ENCODE measurements at regions not wholly inside any gene's neighbourhood (a gene's known extent, or its start where the extent isn't known, plus 50 kb on each side); places are given as distances from the start of the nearest gene placed in this dataset.

- Histone ChIP-seq H3K4me1 (ENCODE audit: control insufficient read depth, insufficient read depth, low read length) (no peaks in the 10 kb centered on the region), H3K4me3 (ENCODE audit: low read length) (no peak overlapping the region), H3K27me3 (ENCODE audit: control insufficient read depth, insufficient read depth, low read length) (no peaks in the 10 kb centered on the region), H3K27ac (ENCODE audit: low read depth, low read length) (no peak overlapping the region), H3K9ac (ENCODE audit: low read length) (no peak overlapping the region), H3K36me3 (ENCODE audit: control insufficient read depth, insufficient read depth, low read length) (no peaks in the 10 kb centered on the region)
Measured at GRCh38 chr5:142437563-142437962, 112.7 kb upstream of the SPRY4 start.

GRCh38 chr5:142435410-142436115 lies 110.7 kb upstream of the SPRY4 start:
- no peaks in the 10 kb centered on the region for H3K36me3 ChIP-seq (ENCODE audit: control insufficient read depth, insufficient read depth, low read length)
- no peak overlapping the region for H3K4me3 ChIP-seq (ENCODE audit: low read length)
- no peaks in the 10 kb centered on the region for H3K4me1 ChIP-seq (ENCODE audit: control insufficient read depth, insufficient read depth, low read length)
- H3K9ac ChIP-seq (ENCODE audit: low read length): no peak overlapping the region
- H3K27ac ChIP-seq (ENCODE audit: low read depth, low read length): no peak overlapping the region
- no peaks in the 10 kb centered on the region for H3K27me3 ChIP-seq (ENCODE audit: control insufficient read depth, insufficient read depth, low read length)

DNA sequence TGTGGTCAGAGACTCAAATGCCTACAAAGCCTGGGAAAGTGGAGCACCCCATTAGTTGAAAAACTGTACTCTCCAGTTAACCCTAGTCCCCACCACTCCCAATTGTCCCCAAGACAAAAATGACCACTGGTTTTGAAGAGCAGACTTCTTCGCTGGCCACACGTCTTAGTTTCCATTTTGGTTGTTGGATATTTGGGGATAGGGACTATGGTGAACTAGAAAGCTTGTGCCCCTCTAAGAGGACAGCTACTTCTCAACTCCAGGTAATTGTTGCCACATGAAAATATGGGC lies 109.4 kb upstream of the SPRY4 start:
- Histone ChIP-seq H3K36me3 (ENCODE audit: control insufficient read depth, insufficient read depth, low read length) (no peaks in the 10 kb centered on the region), H3K27me3 (ENCODE audit: control insufficient read depth, insufficient read depth, low read length) (no peaks in the 10 kb centered on the region), H3K4me1 (ENCODE audit: control insufficient read depth, insufficient read depth, low read length) (no peaks in the 10 kb centered on the region), H3K9ac (ENCODE audit: low read length) (no peak overlapping the region), H3K27ac (ENCODE audit: low read depth, low read length) (no peak overlapping the region), H3K4me3 (ENCODE audit: low read length) (no peak overlapping the region)

DNA sequence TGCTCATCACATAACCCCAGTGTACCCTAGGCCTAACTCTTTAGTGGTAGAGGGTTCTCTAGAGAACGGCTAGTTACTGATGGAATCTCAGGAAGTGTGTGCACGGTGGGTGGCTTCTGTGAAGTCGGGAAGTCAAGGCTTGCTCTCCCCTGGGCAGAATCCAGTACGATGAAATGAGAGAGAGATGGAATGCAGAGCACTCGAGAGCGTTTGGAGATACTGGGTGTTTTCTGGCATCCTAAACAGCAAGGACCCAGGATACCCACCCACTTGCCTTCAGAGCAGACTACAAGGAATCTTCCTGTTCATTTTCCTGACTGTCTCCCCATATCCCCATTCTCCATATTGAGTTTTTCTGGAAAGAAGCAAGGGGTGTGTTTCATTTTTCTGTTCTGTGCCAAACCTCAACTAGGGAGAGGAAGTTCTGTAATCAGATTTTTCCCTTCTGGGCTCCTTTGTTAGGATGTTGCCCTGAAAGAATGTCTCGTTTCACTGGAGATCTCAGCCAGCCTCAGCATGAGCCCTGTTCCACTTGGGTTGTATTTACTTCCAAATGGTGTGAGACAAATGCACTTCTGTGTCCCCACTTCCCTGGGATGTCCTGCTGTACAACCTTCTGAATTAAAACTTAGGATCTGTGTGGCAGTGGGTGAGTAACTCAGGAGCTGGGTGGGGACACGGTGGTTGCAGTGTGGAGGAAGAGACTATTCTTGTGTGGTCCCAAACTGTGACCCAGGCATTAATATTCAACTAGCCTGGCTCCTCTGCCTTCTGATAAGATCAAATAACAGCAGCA lies 108.9 kb upstream of the SPRY4 start:
- Histone ChIP-seq H3K9ac (ENCODE audit: low read length) (no peak overlapping the region), H3K36me3 (ENCODE audit: control insufficient read depth, insufficient read depth, low read length) (no peaks in the 10 kb centered on the region), H3K27me3 (ENCODE audit: control insufficient read depth, insufficient read depth, low read length) (no peaks in the 10 kb centered on the region), H3K4me1 (ENCODE audit: control insufficient read depth, insufficient read depth, low read length) (no peaks in the 10 kb centered on the region), H3K4me3 (ENCODE audit: low read length) (no peak overlapping the region), H3K27ac (ENCODE audit: low read depth, low read length) (no peak overlapping the region)

- H3K27ac ChIP-seq (ENCODE audit: low read depth, low read length): no peak overlapping the region
Measured at GRCh38 chr5:142432961-142433360, 108.1 kb upstream of the SPRY4 start.

GRCh38 chr5:142432369-142432863 lies 107.6 kb upstream of the SPRY4 start:
- H3K27ac ChIP-seq (ENCODE audit: low read depth, low read length): no peak overlapping the region
- H3K27me3 ChIP-seq (ENCODE audit: control insufficient read depth, insufficient read depth, low read length): no peaks in the 10 kb centered on the region
- no peak overlapping the region for H3K4me3 ChIP-seq (ENCODE audit: low read length)
- no peaks in the 10 kb centered on the region for H3K36me3 ChIP-seq (ENCODE audit: control insufficient read depth, insufficient read depth, low read length)
- H3K4me1 ChIP-seq (ENCODE audit: control insufficient read depth, insufficient read depth, low read length): no peaks in the 10 kb centered on the region
- H3K9ac ChIP-seq (ENCODE audit: low read length): no peak overlapping the region

More at GRCh38 chr5:142432961-142433360, 108.1 kb upstream of the SPRY4 start:
- no peaks in the 10 kb centered on the region for H3K27me3 ChIP-seq (ENCODE audit: control insufficient read depth, insufficient read depth, low read length)
- H3K4me3 ChIP-seq (ENCODE audit: low read length): no peak overlapping the region
- H3K9ac ChIP-seq (ENCODE audit: low read length): no peak overlapping the region
- no peaks in the 10 kb centered on the region for H3K36me3 ChIP-seq (ENCODE audit: control insufficient read depth, insufficient read depth, low read length)
- no peaks in the 10 kb centered on the region for H3K4me1 ChIP-seq (ENCODE audit: control insufficient read depth, insufficient read depth, low read length)

DNA sequence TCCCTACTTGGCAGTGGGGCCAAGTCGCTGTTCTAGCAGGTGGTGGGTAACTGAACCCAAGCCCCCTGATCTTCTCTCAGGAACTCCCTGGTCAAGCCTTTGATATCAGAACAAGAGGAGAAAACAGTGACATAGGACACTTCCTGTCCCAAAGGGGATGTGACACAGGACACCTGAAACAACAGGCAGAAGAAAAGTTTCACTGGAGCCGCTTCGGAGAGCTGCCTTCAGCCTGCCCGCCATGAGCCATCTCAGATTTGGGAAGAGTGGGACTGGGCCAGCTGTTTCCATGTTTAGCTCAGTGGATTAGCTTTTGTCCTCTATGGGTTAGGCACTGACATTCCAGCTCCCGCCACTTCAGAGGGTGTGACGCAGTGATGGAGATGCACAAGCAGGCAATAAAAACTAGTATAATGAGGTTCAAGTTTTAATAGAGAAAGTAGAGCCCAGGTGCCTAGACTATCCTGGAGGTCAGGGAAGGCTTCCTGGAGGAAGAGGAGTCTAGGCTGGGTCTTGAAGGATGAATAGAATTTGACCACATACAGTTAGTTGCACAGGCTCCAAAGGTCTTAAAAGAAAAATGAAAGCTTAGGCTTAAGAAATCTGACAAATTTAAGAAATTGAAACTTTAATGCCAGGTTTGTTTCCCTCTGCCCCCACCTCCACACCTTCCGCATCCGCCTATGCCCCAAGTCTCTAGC lies 104.1 kb upstream of the SPRY4 start:
- Histone ChIP-seq H3K36me3 (ENCODE audit: control insufficient read depth, insufficient read depth, low read length) (no peaks in the 10 kb centered on the region), H3K4me3 (ENCODE audit: low read length) (no peak overlapping the region), H3K9ac (ENCODE audit: low read length) (no peak overlapping the region), H3K27ac (ENCODE audit: low read depth, low read length) (no peak overlapping the region), H3K4me1 (ENCODE audit: control insufficient read depth, insufficient read depth, low read length) (no peaks in the 10 kb centered on the region), H3K27me3 (ENCODE audit: control insufficient read depth, insufficient read depth, low read length) (no peaks in the 10 kb centered on the region)

GRCh38 chr5:142428036-142428772 lies 103.4 kb upstream of the SPRY4 start:
- Histone ChIP-seq H3K4me3 (ENCODE audit: low read length) (no peak overlapping the region), H3K27ac (ENCODE audit: low read depth, low read length) (no peak overlapping the region), H3K36me3 (ENCODE audit: control insufficient read depth, insufficient read depth, low read length) (no peaks in the 10 kb centered on the region), H3K9ac (ENCODE audit: low read length) (no peak overlapping the region), H3K27me3 (ENCODE audit: control insufficient read depth, insufficient read depth, low read length) (no peaks in the 10 kb centered on the region), H3K4me1 (ENCODE audit: control insufficient read depth, insufficient read depth, low read length) (no peaks in the 10 kb centered on the region)

GRCh38 chr5:142427529-142427928 lies 102.7 kb upstream of the SPRY4 start:
- Histone ChIP-seq H3K27ac (ENCODE audit: low read depth, low read length) (no peak overlapping the region), H3K36me3 (ENCODE audit: control insufficient read depth, insufficient read depth, low read length) (no peaks in the 10 kb centered on the region), H3K9ac (ENCODE audit: low read length) (no peak overlapping the region), H3K27me3 (ENCODE audit: control insufficient read depth, insufficient read depth, low read length) (no peaks in the 10 kb centered on the region), H3K4me1 (ENCODE audit: control insufficient read depth, insufficient read depth, low read length) (no peaks in the 10 kb centered on the region), H3K4me3 (ENCODE audit: low read length) (no peak overlapping the region)

- Histone ChIP-seq H3K4me3 (ENCODE audit: low read length) (no peak overlapping the region), H3K36me3 (ENCODE audit: control insufficient read depth, insufficient read depth, low read length) (no peaks in the 10 kb centered on the region), H3K27ac (ENCODE audit: low read depth, low read length) (no peak overlapping the region), H3K4me1 (ENCODE audit: control insufficient read depth, insufficient read depth, low read length) (no peaks in the 10 kb centered on the region), H3K27me3 (ENCODE audit: control insufficient read depth, insufficient read depth, low read length) (no peaks in the 10 kb centered on the region), H3K9ac (ENCODE audit: low read length) (no peak overlapping the region)
Measured at GRCh38 chr5:142427015-142427364, 102.2 kb upstream of the SPRY4 start.

GRCh38 chr5:142426129-142427014 lies 101.6 kb upstream of the SPRY4 start:
- Histone ChIP-seq H3K27me3 (ENCODE audit: control insufficient read depth, insufficient read depth, low read length) (no peaks in the 10 kb centered on the region), H3K4me1 (ENCODE audit: control insufficient read depth, insufficient read depth, low read length) (no peaks in the 10 kb centered on the region), H3K4me3 (ENCODE audit: low read length) (no peak overlapping the region), H3K9ac (ENCODE audit: low read length) (no peak overlapping the region), H3K36me3 (ENCODE audit: control insufficient read depth, insufficient read depth, low read length) (no peaks in the 10 kb centered on the region), H3K27ac (ENCODE audit: low read depth, low read length) (no peak overlapping the region)
